NCI-H2196 treated with DMSO at 0.1 percent for 48 hours (cell line): ENCODE measurements at regions not wholly inside any gene's neighbourhood (a gene's known extent, or its start where the extent isn't known, plus 50 kb on each side); places are given as distances from the start of the nearest gene placed in this dataset.

Experiments
- DNase-seq: peaks from one replicate; lab custom pipeline; 2025; ENCODE audit not compliant: unreplicated experiment; lab: John Stamatoyannopoulos, UW

DNA sequence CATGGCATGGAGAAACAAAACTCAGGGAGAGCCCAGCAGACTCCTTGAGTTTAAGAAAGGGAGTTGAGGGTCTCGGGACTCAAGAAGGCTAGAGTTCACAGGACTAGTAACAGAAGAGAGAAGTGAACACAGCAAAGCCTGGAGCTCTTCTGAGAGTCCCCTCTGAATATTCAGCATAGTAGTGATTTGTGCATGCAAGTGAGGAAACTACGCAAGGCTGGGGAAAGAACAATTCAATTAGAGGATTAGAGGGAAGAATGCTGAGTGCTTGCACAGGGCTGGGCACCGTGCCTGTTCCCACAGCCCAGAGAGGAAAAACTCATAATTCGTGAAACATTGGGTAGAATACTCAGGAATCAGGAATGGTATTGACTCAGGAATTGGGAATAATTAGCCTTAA, 540.0 kb upstream of the SALL1 start:
- DNase-seq = no peak

DNA sequence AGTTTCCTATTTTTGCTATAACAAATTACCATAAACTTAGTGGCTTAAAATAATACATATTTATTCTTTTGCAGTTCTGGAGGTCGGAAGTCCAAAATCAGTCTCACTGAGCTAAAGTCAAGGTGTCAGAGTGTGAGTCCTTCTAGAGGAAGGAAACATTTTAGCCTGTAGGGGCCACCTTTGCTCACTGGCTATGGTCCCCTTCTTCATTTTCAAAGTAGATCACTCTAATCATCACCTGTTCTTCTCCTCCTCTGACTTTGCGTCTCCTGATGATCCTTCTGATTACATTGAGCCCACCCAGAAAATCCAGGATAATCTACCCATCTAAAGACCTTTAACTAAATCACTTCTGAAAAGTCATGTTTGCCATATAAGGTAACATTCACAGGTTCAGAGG, 534.4 kb upstream of the SALL1 start:
- DNase-seq = no peak

DNA sequence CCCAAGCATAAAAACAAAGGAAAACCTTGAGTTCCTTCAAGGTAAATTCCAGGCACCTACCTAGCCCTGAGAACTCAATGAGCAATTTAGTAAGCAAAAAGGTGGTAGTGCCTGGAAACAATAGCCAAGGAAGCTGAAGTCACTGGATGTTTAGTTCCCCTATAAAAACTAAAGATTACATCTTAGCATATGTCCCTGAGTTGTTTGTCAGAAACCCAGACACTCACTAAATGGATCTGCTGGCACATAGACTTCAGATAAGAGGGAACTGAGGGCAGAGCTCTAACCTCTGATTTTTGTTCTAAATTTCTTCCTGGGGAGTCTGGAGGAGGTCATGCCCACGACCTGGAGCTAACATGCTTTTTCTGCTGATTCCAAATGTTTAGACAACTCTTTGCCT, 532.8 kb upstream of the SALL1 start:
- DNase-seq = no peak

DNA sequence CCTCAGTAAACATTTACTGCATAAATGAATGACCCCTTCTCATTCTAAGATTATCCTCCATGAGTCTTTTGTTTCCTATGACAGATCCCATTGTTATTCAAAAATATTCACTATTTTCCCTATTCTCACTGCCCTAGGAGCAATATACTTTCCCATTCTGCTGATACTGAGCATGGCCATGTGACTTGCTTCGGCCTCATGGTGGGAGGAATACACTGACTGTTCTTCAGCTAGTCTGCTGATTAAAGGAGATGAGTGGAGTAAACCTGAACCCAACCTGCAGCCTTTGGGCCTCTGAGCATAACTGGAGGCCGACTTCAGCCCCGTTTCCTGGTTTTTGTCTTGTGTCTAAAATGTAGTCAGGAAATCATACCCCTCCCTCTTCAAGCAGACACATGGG, 531.8 kb upstream of the SALL1 start:
- DNase-seq = no peak

DNA sequence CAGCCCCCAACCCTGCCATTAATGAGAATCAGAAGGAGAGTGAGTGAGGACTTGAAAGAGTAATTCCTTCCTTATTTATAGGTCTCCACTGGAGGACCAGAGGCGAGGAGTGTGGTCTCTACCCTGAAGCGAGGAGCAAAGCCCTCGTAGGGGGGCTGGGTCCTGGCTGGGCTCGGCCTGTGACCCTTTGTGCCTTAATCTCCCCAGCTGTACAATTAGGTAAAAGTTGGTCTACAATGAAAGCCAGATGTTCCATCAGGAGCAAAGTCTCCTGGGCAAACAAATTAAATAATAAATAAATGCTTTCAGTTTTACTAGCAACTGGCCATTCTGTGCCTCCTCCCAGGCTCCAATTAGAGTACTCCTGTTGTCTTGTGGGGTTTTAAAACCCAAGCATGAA, 523.5 kb upstream of the SALL1 start:
- no peak for DNase-seq

DNA sequence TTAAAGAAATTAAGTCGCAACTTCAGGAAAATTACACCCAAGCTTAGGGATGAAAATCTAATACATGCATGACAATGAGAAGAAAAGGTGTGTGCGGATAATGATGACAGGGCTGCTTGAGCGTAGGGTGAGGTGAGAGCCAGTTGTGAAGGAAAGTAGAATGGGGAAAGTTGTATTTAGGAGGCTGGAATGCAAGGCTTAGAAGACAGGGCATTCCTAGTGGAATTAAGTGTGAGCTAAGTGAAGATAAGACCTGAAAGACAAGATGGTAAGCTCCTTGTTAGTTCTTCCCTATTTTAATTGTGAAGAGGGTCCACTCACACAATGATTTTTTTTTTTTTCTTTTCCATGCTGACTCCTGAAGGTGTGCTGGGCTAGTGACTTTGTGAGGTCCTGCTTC, 519.5 kb upstream of the SALL1 start:
- no peak for DNase-seq

DNA sequence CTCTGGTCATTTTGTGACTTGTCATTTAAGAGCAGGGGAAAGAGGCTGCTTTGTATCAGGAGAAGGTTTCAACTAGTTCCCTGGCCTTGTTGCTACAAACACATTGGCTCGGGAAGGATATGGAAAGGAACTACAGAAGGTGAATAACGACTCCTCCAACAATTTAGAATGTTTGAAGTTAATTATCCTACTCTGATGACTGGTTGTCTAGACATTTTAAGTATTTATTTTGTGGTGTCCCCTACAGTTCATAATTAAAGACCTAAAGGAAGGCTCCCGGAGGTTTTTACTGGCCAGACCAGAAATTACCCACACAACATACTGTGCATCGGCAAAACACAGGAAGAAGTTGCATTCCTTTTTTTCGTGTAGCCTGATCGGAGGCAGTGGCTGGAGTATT, 515.8 kb upstream of the SALL1 start:
- no peak for DNase-seq

DNA sequence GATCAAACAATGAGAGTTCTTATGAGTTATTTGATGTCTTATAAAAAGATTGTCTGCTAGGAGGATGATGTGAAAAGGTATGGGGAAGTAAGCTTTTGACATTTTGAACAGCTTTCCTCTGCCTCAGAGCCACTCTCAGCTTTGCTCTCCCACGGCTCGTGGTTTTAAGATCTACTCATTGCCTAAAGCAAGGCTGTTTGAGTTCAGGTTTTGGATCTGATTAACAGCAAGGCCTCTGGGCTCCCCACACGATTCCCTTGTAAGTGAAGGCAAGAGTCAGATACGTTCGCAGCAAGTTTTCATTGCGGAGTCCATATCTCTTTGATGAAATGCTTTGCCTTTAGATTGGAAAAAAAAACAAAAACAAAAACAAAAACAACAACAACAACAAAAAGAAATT, 515.0 kb upstream of the SALL1 start:
- DNase-seq = no peak

DNA sequence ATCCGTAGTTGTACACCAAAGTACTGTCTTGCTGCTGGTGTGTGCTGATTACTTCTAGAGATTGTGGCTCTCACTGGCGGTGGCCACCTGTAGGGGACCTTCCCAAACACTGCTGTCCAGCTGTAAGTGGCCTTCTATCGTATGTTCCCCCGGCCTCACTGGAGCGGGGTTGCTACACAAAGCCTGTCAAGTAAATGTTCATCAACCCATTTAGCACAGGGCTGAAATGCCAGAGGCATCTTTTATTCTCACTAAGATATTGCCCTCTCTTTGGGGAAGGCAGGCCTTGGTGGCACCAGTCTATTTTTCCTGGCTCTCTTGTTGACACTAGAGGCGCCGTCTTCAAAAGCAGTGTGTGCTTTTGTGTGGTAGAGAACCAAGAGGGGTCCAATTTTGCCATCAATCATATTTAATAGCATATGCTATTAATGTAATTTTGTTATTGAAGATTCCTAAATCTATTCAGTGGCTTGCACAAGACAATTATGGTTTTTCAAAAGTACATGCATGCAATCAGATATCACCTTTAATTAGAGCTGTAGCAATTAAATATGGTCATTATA, 514.4 kb upstream of the SALL1 start:
- no peak for DNase-seq

DNA sequence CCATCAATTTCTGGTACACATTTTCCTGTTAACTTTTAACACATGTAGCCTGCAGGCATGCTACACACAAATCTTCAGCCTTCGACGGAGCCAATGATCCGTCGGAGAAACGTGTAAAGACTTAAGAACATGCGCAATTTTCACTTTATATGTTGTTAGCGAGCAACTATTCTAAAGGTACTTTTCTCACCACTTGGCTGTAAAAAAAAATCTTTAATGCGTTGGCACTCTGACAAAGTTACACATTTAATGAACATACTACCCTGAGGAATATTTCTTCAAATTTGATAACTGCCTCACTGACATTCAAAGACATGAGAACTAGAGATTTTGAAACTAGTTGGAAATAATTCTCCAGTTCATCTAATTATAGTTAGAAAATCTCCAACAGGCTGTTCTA, 507.5 kb upstream of the SALL1 start:
- DNase-seq = no peak

DNA sequence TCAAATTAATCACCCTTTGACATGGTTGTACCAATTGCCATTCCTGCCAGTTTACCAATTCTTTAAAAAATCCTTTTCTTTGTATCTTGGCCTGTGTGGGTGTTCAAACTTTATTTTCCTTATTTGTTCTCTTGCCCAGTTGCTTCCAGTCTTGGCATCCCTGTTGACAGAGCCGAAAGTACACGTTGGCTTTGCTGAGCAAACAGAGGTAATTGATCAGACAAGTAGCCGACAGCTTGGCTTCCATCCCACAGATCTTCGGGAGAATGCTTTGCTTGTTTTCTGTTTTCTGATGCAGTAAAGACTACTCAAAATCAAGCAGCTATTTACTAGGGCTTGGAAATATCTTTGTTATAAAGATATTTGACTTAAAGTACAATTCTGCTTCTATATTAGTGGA, 506.8 kb upstream of the SALL1 start:
- no peak for DNase-seq

DNA sequence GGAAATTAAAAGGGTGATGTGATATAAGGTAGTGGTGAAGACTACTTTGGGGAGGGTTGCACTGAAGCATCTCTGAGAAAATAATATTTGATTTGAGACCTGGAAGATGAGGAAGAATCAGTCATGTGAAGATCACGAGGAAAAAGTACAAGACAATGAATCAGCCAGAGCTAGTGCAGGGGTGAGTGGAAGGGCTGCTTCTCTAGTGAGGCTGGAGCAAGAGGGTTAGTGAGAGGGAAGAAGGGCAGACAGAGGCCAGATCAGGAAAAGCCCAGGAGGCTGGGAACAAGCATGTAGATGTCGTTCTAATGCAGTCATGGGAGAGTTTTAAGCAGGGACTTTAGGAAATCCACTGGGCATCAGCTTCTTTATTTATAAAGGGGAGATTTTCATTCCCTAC, 504.2 kb upstream of the SALL1 start:
- DNase-seq = no peak

DNA sequence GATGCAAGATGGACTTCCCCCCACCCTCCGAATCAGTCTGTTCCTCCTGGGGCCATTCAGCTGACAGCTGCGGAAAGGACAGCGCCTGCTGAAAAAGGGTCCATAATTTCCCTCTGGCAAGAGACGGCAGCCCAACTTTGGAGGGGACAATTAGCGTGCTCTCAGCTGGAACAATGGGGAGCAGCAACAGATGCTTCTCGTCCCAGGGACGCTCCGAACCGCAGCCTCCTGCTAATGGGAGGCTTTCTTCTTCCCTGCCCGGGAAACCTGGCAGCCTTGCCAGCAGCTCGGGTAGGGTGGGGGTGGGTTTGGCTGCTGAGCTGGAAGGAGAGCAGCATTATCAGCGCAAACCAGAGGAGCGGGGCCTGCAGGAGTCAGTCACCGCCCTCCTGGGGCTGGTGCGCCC, 500.0 kb upstream of the SALL1 start:
- no peak for DNase-seq

DNA sequence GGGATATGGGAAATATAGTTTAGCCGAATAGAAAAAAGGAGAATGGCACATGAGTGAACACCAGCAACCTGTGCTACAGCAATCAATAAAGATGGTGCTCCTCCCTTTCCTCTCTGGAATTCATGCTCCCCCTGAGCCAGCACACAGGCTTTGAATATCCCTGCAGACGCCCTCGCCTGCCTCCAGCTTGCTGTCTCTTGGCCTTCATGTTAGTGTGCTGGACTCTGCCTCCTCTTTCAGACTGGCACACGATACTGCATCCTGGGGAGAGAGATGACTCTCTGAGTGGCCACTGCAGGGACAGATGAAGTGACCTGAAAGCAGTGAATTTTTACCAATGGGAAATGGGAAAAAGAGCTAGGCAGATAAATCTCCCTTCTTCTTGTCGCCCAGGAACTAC, 498.6 kb upstream of the SALL1 start:
- no peak for DNase-seq

DNA sequence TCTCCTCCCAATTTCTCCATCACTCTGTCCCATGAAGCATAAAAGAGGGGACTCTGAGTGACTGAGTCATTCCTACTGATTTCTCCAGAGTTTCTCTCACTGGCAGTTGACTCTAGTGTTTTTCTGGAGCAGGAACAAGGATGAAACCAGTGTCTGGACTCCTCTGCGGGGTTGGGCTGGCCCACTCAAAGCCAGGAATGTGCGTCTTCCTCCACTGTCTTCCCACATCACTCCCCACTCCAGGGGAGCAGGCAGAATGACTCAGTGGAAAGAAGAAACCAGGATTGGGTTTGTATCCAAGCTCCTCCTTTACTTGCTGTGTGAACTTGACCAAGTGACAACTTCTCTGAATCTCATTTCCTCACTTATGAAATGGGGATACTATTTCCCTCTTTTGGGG, 497.5 kb upstream of the SALL1 start:
- no peak for DNase-seq

DNA sequence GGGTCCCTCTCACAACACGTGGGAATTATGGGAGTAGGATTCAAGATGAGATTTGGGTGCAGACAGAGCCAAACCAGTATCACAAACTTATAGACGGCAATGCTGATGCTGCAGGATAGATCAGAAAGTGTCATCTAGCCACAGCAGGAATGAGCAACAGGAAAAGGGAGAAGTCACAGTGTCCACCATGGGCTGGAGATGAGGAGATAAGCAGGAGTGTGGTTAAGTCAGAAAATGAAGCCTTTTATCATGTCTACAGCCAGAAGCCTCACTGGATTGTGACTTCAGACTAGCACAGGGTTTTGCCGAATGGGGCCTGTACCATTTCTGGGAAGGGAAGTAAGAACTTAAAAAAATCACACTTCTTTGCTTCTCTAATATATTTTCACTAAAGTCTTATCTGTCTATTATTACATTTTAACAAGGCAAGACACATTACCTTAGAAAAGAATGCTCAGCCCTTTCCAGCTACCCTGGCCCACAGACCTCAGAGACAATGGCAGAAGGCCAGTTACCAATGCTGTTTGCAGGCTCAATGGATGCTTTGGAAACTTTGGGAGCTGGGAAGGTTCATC, 490.2 kb upstream of the SALL1 start:
- no peak for DNase-seq

DNA sequence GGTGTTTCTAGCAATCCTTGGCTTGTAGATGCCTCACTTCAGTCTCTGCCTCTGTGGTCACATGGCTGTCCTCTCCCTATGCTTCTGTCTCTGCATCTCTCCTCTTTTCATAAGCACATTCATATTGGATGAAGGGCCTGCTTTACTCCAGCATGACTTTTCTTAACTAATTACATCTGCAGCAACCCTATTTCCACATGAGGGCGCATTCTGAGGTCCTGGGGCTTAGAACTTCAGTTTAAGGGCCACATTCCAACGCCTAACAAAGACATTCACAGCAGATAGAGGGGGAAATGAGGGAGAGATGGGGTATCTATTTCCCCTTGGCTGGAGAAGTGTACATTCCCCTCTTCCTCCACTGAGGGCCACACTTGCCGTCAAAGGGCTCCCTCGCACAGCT, 489.1 kb upstream of the SALL1 start:
- DNase-seq = no peak

DNA sequence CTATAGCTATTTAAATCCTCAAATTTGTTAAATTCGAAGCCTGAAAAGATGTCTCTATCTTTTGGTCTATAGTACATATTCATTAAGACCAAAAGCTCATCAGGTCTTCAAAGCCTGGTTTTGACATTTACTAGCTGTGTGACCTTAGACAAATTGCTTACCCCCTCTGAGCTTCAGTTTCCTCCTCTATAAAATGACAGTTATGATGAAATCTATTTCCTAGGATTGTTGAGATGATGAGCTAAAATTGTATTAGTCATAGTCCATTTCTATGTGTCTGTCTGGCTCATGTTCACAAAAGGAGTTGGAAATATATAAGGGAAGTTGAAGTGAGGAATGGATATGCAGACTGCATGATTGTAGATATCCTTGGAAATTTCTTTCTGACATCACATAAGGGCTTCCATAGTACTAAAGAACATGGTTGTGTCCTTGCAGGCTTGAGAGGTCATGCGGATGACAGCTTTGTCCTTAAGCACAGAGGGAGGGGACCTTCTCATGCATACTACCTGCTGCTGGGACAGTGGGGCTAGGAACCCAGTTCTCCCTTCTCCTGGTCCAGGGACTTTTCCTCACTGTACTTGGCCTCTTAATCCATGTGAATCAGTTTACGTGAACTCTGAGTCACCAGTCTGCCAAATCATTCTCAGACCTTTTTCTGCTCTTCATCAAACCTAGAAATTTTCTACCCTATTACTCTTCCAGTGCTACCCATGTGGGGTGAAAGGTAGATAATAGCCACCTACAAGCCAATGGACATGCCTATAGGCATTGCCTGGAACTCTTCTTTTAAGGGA, 487.5 kb upstream of the SALL1 start:
- DNase-seq = no peak

DNA sequence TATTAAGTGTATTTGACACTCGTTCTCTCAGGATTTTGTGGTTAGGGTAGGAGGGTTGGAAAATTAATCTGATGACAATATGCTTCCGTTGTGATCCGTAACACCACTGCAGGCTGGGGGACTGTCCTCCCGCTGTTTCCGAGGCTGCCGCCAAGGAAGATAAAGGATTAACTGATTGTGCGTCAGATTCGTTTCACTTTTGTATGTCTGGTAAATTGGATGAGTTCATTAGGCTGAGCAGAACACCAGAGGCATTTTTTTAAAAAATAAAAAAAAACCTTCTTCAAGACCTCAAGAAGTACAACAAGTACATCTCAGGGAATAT, 486.7 kb upstream of the SALL1 start:
- DNase-seq = no peak

DNA sequence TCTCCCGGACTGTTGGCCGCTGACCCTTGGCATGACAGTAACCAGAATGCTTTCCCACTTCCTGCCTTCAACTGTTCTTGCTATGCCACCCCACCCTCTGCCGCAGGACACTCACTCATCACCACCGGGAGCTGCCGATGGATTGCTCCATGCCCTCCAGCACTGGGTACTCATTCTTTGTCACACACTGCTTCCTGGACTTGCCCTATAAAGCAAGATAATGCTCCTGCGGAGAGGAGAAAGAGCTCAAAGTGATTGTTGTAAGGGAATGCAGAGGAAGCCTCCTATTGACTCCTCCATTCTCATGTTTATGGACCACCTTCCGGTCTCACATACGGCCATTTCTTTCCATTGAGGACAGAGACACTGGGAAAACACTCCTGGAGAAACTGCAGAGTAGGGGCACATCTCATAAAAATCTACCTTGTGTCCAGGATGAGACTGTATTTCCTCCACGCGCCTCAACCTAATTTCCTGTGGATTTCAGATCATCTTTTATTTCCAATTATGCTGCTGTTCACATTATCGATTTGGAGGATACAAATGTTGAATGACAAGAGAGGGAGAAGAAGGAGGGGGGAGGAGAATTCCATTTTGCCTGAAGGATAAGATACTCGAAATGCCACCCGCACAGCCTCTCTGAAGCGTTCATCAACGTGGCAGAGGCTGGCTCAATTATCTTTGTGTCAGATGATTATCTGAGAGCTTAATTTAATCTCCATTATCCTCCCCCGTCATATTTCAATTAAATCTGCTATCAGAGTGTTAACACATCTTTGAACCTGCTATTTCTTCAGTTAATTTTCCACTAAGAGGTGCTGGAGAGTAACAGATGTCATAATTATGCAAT, 486.1 kb upstream of the SALL1 start:
- no peak for DNase-seq

DNA sequence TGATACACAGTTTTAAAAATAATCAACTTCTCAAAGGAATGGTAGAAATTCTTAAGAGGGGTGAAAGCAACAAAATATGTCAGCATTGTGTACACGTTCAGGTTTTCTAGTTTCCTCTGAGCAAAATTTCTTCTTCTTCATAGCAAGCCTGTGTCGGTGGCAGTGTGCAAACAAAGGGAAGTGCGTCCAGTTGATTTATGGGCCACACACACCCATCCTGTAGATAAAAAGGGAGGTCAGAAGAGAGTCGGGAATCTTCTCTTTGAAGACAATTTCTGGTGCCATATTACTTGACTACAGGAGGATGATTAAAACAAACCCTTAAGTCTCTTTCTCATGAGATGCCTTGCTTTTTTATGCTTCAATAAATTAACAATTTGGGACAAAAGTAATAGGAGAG, 484.1 kb upstream of the SALL1 start:
- no peak for DNase-seq

DNA sequence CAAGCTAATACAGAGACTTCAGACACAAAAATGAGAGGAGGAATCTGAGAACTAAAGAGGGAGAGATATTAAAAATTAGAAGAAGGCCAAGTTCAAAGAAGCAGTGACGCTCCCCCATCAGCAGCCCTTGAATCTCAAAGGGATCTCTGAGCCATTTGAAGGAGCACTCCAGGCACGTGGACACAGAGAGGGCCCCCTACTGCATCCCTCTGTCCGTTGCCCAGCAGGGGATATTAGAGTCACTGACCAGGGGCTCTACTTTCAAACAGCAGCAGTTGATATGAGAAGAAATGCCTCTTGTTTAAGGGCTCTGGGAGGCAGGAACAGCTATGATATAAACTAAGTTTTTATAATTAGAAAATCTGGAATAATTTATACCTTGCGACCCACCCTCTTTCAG, 479.0 kb upstream of the SALL1 start:
- DNase-seq = no peak
